H9 (cell line): ENCODE measurements at regions not wholly inside any gene's neighbourhood (a gene's known extent, or its start where the extent isn't known, plus 50 kb on each side); places are given as distances from the start of the nearest gene placed in this dataset.

ENCODE experiments used
- DNase-seq: peaks from one replicate; pipeline ENCODE4 v3.0.0-alpha.2; 2017
- H2AFZ ChIP-seq: one replicate; pipeline ENCODE4 v1.6.1; 2013; ENCODE audit warnings: mild to moderate bottlenecking, low read length, control low read depth, moderate library complexity
- H2AK5ac ChIP-seq: 2 replicates; pipeline ENCODE4 v1.6.1; 2013; ENCODE audit warnings: low read length, control low read depth, mixed read lengths; ENCODE audit not compliant: insufficient read length
- H2BK120ac ChIP-seq: one replicate; pipeline ENCODE4 v1.6.1; 2013; ENCODE audit warnings: low read depth, mild to moderate bottlenecking, low read length, control low read depth, inconsistent platforms; ENCODE audit not compliant: poor library complexity, severe bottlenecking
- H2BK12ac ChIP-seq: 2 replicates; pipeline ENCODE4 v1.6.1; 2013; ENCODE audit warnings: low read length, control low read depth, mixed read lengths, low read depth; ENCODE audit not compliant: insufficient read length
- H2BK15ac ChIP-seq: 2 replicates; pipeline ENCODE4 v1.6.1; 2013; ENCODE audit warnings: low read depth, low read length, control low read depth
- H2BK20ac ChIP-seq: one replicate; pipeline ENCODE4 v1.6.1; 2013; ENCODE audit warnings: low read depth, mild to moderate bottlenecking, low read length, control low read depth, inconsistent platforms; ENCODE audit not compliant: poor library complexity, severe bottlenecking
- H2BK5ac ChIP-seq: 2 replicates; pipeline ENCODE4 v1.6.1; 2013; ENCODE audit warnings: low read length, control low read depth, mixed read lengths; ENCODE audit not compliant: insufficient read length
- H3K14ac ChIP-seq: 2 replicates; pipeline ENCODE4 v1.6.1; 2013; ENCODE audit warnings: low read length, control low read depth; ENCODE audit not compliant: insufficient read depth
- H3K18ac ChIP-seq: 2 replicates; pipeline ENCODE4 v1.6.1; 2013; ENCODE audit warnings: low read depth, mild to moderate bottlenecking, mixed read lengths, low read length, control low read depth; ENCODE audit not compliant: insufficient read length
- H3K23ac ChIP-seq: 2 replicates; pipeline ENCODE4 v1.6.1; 2013; ENCODE audit warnings: low read length, control low read depth, mixed read lengths, low read depth; ENCODE audit not compliant: insufficient read length
- H3K23me2 ChIP-seq: 2 replicates; pipeline ENCODE4 v1.6.1; 2013; ENCODE audit warnings: low read depth, mild to moderate bottlenecking, mixed read lengths, low read length, control low read depth; ENCODE audit not compliant: insufficient read length, poor library complexity, severe bottlenecking
- H3K27ac ChIP-seq: 2 replicates; pipeline ENCODE4 v1.5.1; 2013; ENCODE audit warnings: low read length, control low read depth, mixed read lengths, low read depth; ENCODE audit not compliant: insufficient read length
- H3K27me3 ChIP-seq: 2 replicates; pipeline ENCODE4 v1.6.1; 2013; ENCODE audit warnings: low read length, control low read depth, inconsistent platforms; ENCODE audit not compliant: insufficient read depth
- H3K4ac ChIP-seq: 2 replicates; pipeline ENCODE4 v1.6.1; 2013; ENCODE audit warnings: low read depth, mild to moderate bottlenecking, control low read depth, inconsistent platforms, low read length, moderate library complexity
- H3K4me1 ChIP-seq: 2 replicates; pipeline ENCODE4 v1.6.1; 2013; ENCODE audit warnings: low read length, control low read depth, inconsistent platforms; ENCODE audit not compliant: insufficient read depth
- H3K4me2 ChIP-seq: 2 replicates; pipeline ENCODE4 v1.6.1; 2013; ENCODE audit warnings: low read length, control low read depth, mixed read lengths; ENCODE audit not compliant: insufficient read length, insufficient read depth
- H3K56ac ChIP-seq: 2 replicates; pipeline ENCODE4 v1.6.1; 2013; ENCODE audit warnings: low read depth, mild to moderate bottlenecking, mixed read lengths, low read length, control low read depth; ENCODE audit not compliant: insufficient read length
- H3K79me1 ChIP-seq: 2 replicates; pipeline ENCODE4 v1.6.1; 2013; ENCODE audit warnings: low read depth, mild to moderate bottlenecking, moderate library complexity, low read length, control low read depth, inconsistent platforms; ENCODE audit not compliant: insufficient read depth, poor library complexity, severe bottlenecking
- H3K79me2 ChIP-seq: 2 replicates; pipeline ENCODE4 v1.6.1; 2013; ENCODE audit warnings: low read length, control low read depth, inconsistent platforms; ENCODE audit not compliant: insufficient read depth
- H3K9ac ChIP-seq: 2 replicates; pipeline ENCODE4 v1.6.1; 2013; ENCODE audit warnings: low read length, control low read depth, mixed read lengths; ENCODE audit not compliant: insufficient read length; ENCODE audit errors: extremely low read depth
- H3K9me3 ChIP-seq: one replicate; pipeline ENCODE4 v1.6.1; 2013; ENCODE audit warnings: low read depth, low read length, inconsistent platforms; ENCODE audit not compliant: control insufficient read depth
- H3T11ph ChIP-seq: one replicate; pipeline ENCODE4 v1.6.1; 2013; ENCODE audit warnings: mild to moderate bottlenecking, low read length, control low read depth, inconsistent platforms
- H4K20me1 ChIP-seq: one replicate; pipeline ENCODE4 v1.6.1; 2013; ENCODE audit not compliant: control insufficient read depth, insufficient read length, insufficient read depth
- H4K5ac ChIP-seq: 2 replicates; pipeline ENCODE4 v1.6.1; 2013; ENCODE audit warnings: low read depth, mild to moderate bottlenecking, mixed read lengths, low read length, control low read depth; ENCODE audit not compliant: insufficient read length
- H4K8ac ChIP-seq: replicated peaks from 2 replicates; pipeline ENCODE4 v1.6.1; 2013; ENCODE audit warnings: low read length, control low read depth, mixed read lengths, low read depth; ENCODE audit not compliant: insufficient read length
- H4K91ac ChIP-seq: 2 replicates; pipeline ENCODE4 v1.6.1; 2013; ENCODE audit warnings: low read depth, mild to moderate bottlenecking, moderate library complexity, mixed read lengths, low read length, control low read depth; ENCODE audit not compliant: insufficient read length
- H3K27ac Mint-ChIP-seq, 3 experiments: 2 replicates in 2 of 3; 3 replicates in 1 of 3; pipeline ENCODE4 v1.8.0; 2020 to 2021; ENCODE audit warnings: mixed read lengths in 3 of 3, mild to moderate bottlenecking in 1 of 3, moderate library complexity in 1 of 3
- H3K27me3 Mint-ChIP-seq: 2 replicates; pipeline ENCODE4 v1.8.0; 2021; ENCODE audit warnings: low read depth, mild to moderate bottlenecking, moderate library complexity, mixed read lengths
- H3K36me3 Mint-ChIP-seq, 3 experiments: 2 replicates in 2 of 3; 3 replicates in 1 of 3; pipeline ENCODE4 v1.8.0; 2020 to 2021; ENCODE audit warnings: low read depth in 3 of 3, mixed read lengths in 3 of 3; ENCODE audit not compliant: insufficient read depth in 1 of 3
- H3K4me1 Mint-ChIP-seq, 2 experiments: 2 replicates each; pipeline ENCODE4 v1.8.0; 2020; ENCODE audit warnings: mixed read lengths in 2 of 2
- H3K4me3 Mint-ChIP-seq, 2 experiments: 2 replicates in 1 of 2; 3 replicates in 1 of 2; pipeline ENCODE4 v1.8.0; 2020 to 2021; ENCODE audit warnings: mild to moderate bottlenecking in 2 of 2, mixed read lengths in 2 of 2, moderate library complexity in 1 of 2
- H3K9me3 Mint-ChIP-seq, 2 experiments: 2 replicates in 1 of 2; 3 replicates in 1 of 2; pipeline ENCODE4 v1.8.0; 2020; ENCODE audit warnings: mild to moderate bottlenecking in 2 of 2, mixed read lengths in 2 of 2, moderate library complexity in 1 of 2
- CTCF ChIP-seq: fragments of 200-600 bp; sonication (generic); conservative IDR thresholded peaks from 3 replicates; pipeline ENCODE4 v1.8.0; 2021; ENCODE audit warnings: antibody characterized with exemption, mild to moderate bottlenecking
- WGBS: extraction: QIAGEN DNeasy Blood & Tissue Kit; methylation state at CpG from one replicate; pipeline ENCODE4 v1.1.7; 2013; ENCODE audit warnings: missing lambda C conversion rate, low lambda C conversion rate, mixed read lengths; ENCODE audit not compliant: insufficient read length; ENCODE audit errors: extremely low coverage; 5-methylcytosine and 5-hydroxymethylcytosine counted together

- no CpG with 5 or more reads among the region's 3 CpGs for WGBS
- H3K56ac ChIP-seq = no peak overlapping the region
Measured at GRCh38 chr2:46828135-46828438, 87.5 kb downstream of the MCFD2 start.

More at GRCh38 chr2:46828135-46828438, 87.5 kb downstream of the MCFD2 start:
- H3K4ac ChIP-seq = no peak overlapping the region
- no peak overlapping the region for H3K4me3 Mint-ChIP-seq
- peaks cover 1% of the 10 kb centered on the region; the same call in 1 of the 2 replicates for H3K27me3 Mint-ChIP-seq
- no peaks in the 10 kb centered on the region for H3K79me1 ChIP-seq
- no peaks in the 10 kb centered on the region; a peak in 1 of 5 replicates for H3K9me3 Mint-ChIP-seq
- H3K23me2 ChIP-seq = no peaks in the 10 kb centered on the region
- no peak overlapping the region for H3K18ac ChIP-seq
- no peaks in the 10 kb centered on the region for H3K27me3 ChIP-seq
- H3K9me3 ChIP-seq = no peaks in the 10 kb centered on the region
- no peak overlapping the region for H4K91ac ChIP-seq
- H4K5ac ChIP-seq = no peak overlapping the region
- H3K27ac ChIP-seq = no peak overlapping the region
- H3K4me2 ChIP-seq = no peak overlapping the region
- no peak overlapping the region for H2BK5ac ChIP-seq
- H2BK120ac ChIP-seq = no peak overlapping the region
- H3K23ac ChIP-seq = no peak overlapping the region
- H3T11ph ChIP-seq = no peak overlapping the region
- no peak overlapping the region for H2BK20ac ChIP-seq
- peaks cover 0 to 4% of the 10 kb centered on the region in 2 experiments; a peak in 1 of 4 replicates for H3K4me1 Mint-ChIP-seq
- H2AFZ ChIP-seq = no peak overlapping the region
- no peak overlapping the region for H3K9ac ChIP-seq
- H4K20me1 ChIP-seq = no peaks in the 10 kb centered on the region
- no peak overlapping the region for H2AK5ac ChIP-seq
- H3K27ac Mint-ChIP-seq = peak overlapping the region in 1 of 3 experiments; percentile 43; a peak in 2 of 7 replicates
- H3K36me3 Mint-ChIP-seq = no peaks in the 10 kb centered on the region; a peak in 1 of 7 replicates
- no peaks in the 10 kb centered on the region for H3K79me2 ChIP-seq
- TF ChIP-seq CTCF = no peak
- no peak for DNase-seq
- no peaks in the 10 kb centered on the region for H3K4me1 ChIP-seq
- no peak overlapping the region for H2BK15ac ChIP-seq
- H2BK12ac ChIP-seq = no peak overlapping the region
- no peak overlapping the region for H3K14ac ChIP-seq
- no peak overlapping the region for H4K8ac ChIP-seq
